ENCODE measurements at regions not wholly inside any gene's neighbourhood (a gene's known extent, or its start where the extent isn't known, plus 50 kb on each side); places are given as distances from the start of the nearest gene placed in this dataset.

- no peak for TF ChIP-seq CHD7 (IDR thresholded peaks at IDR 0.05; ENCODE audit: insufficient replicate concordance, low read length)
- no peak for TF ChIP-seq CBX8 (IDR thresholded peaks at IDR 0.05; ENCODE audit: borderline replicate concordance, low read depth, low read length)
- no peak for TF ChIP-seq HDAC2 (IDR thresholded peaks at IDR 0.05; ENCODE audit: borderline replicate concordance in 1 of 2, low read depth in 2 of 2, low read length in 2 of 2)
- TF ChIP-seq CBX5 (IDR thresholded peaks at IDR 0.05; ENCODE audit: low read depth, low read length) = no peak
- TF ChIP-seq E2F6 (IDR thresholded peaks at IDR 0.05) = no peak
Measured at GRCh38 chr10:83555264-83555663, 584.0 kb upstream of the GHITM start (continued).
